ENCODE measurements at regions not wholly inside any gene's neighbourhood (a gene's known extent, or its start where the extent isn't known, plus 50 kb on each side); places are given as distances from the start of the nearest gene placed in this dataset.

DNA sequence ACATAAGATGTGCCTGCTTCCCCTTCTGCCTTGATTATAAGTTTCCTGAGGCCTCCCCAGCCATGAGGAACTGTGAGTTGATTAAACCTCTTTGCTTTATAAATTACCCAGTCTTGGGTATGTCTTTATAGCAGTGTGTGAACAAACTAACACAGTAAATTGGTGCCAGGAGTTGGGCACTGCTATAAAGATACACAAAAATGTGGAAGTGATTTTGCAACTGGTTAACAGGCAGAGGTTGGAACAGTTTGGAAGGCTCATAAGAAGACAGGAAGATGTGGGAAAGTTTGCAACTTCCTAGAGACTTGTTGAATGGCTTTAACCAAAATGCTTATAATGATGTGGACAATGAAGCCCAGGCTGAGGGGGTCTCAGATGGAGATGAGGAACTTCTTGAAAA is 264.1 kb downstream of the DACT1 start:
- Histone ChIP-seq H3K9me3 (replicated peaks; ENCODE audit: control insufficient read depth, insufficient read depth, low read length) (no peaks in the 10 kb centered on the region), H3K79me2 (ENCODE audit: control insufficient read depth, insufficient read depth, low read length) (no peaks in the 10 kb centered on the region), H3K9me1 (replicated peaks; ENCODE audit: control insufficient read depth, extremely low read depth, insufficient read depth, low read length) (no peaks in the 10 kb centered on the region), H3K4me2 (ENCODE audit: insufficient read depth, low read length) (no peak overlapping the region), H3K27me3 (ENCODE audit: control insufficient read depth in 2 of 2, insufficient read depth in 2 of 2, low read length in 2 of 2) (no peaks in the 10 kb centered on the region), H3K4me1 (ENCODE audit: control insufficient read depth, extremely low read depth, insufficient read depth, low read length) (no peaks in the 10 kb centered on the region), H3K27ac (ENCODE audit: insufficient read depth, low read depth, low read length) (no peak overlapping the region), H4K20me1 (replicated peaks; ENCODE audit: control insufficient read depth, extremely low read depth, insufficient read depth, low read length) (no peaks in the 10 kb centered on the region), H3K9ac (replicated peaks; ENCODE audit: extremely low read depth, insufficient read depth, low read length) (no peak overlapping the region), H2AFZ (ENCODE audit: low read depth, low read length) (no peak overlapping the region), H3K4me3 (replicated peaks in 1 of 3; ENCODE audit: insufficient read depth in 1 of 3, low read depth in 1 of 3, low read length in 3 of 3) (no peak overlapping the region), H3K36me3 (ENCODE audit: control insufficient read depth in 2 of 2, extremely low read depth in 1 of 2, insufficient read depth in 2 of 2, low read length in 2 of 2) (no peaks in the 10 kb centered on the region)
- FAIRE-seq (no peak), DNase-seq (ENCODE audit: low read depth, low spot score) (no peak)
- no peak for TF ChIP-seq POLR2AphosphoS5 (IDR thresholded peaks at IDR 0.05; ENCODE audit: insufficient read depth, low read depth, low read length)
- no peak for TF ChIP-seq MYC (IDR thresholded peaks at IDR 0.05; ENCODE audit: low read depth, low read length)
- POLR2A ChIA-PET = no interaction called here
- CTCF ChIA-PET = no interaction called here
- BruUV-seq (replicated peaks) = no TSS peak
- intact Hi-C loops (cut with micrococcal nuclease) = no loop called here
- dilution Hi-C loops (cut with MboI; ENCODE audit: extremely low pct_ligation_motif_present, low sequenced_read_pairs) = no loop called here

DNA sequence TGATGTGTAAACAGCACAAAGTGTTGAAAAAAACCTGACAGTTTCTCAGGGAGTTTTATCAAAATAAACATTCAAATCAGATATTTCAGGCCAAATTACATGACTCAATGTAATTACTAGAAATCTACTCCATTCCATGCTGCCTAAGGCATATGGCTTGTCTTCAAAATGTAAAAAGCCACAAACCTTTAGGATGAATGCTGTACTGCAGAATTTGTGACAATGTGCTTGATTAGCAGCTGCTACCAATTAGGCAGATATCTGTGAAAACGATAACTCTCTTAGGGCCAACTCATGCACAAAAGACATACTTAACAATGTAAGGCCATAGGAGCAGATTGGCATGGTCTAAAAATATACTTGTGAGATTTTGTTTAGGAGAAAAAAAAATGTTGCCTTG is 267.0 kb downstream of the DACT1 start:
- no peaks in the 10 kb centered on the region for H3K79me2 ChIP-seq (ENCODE audit: control insufficient read depth, insufficient read depth, low read length)
- dilution Hi-C loops (cut with MboI; ENCODE audit: extremely low pct_ligation_motif_present, low sequenced_read_pairs) (no loop called here), intact Hi-C loops (cut with micrococcal nuclease) (no loop called here)
- H3K27ac ChIP-seq (ENCODE audit: insufficient read depth, low read depth, low read length) = no peak overlapping the region
- no peak overlapping the region for H3K9ac ChIP-seq (replicated peaks; ENCODE audit: extremely low read depth, insufficient read depth, low read length)
- ChIA-PET POLR2A (no interaction called here), CTCF (no interaction called here)
- FAIRE-seq (no peak), DNase-seq (ENCODE audit: low read depth, low spot score) (no peak)
- H3K4me3 ChIP-seq (replicated peaks in 1 of 3; ENCODE audit: insufficient read depth in 1 of 3, low read depth in 1 of 3, low read length in 3 of 3) = no peak overlapping the region
- H3K4me2 ChIP-seq (ENCODE audit: insufficient read depth, low read length) = no peak overlapping the region
- BruUV-seq (replicated peaks) = no TSS peak
- H3K27me3 ChIP-seq (ENCODE audit: control insufficient read depth in 2 of 2, insufficient read depth in 2 of 2, low read length in 2 of 2) = no peaks in the 10 kb centered on the region
- TF ChIP-seq, protein P1, sequence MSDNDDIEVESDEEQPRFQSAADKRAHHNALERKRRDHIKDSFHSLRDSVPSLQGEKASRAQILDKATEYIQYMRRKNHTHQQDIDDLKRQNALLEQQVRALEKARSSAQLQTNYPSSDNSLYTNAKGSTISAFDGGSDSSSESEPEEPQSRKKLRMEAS (IDR thresholded peaks at IDR 0.05; ENCODE audit: insufficient read depth, insufficient read length) = no peak
- no peak for TF ChIP-seq GATA2 (IDR thresholded peaks at IDR 0.05; ENCODE audit: insufficient read depth, insufficient read length, low read depth, low read length)
- no peak for TF ChIP-seq EZH2 (IDR thresholded peaks at IDR 0.05; ENCODE audit: borderline replicate concordance, low read depth, low read length, severe bottlenecking)
- no peak for TF ChIP-seq MYC (IDR thresholded peaks at IDR 0.05; ENCODE audit: low read depth, low read length)
- no peak for TF ChIP-seq POLR2A (IDR thresholded peaks at IDR 0.05; ENCODE audit: low read depth, low read length)
- no peak for TF ChIP-seq POLR2AphosphoS5 (IDR thresholded peaks at IDR 0.05; ENCODE audit: insufficient read depth, low read depth, low read length)
- TF ChIP-seq, protein P2, sequence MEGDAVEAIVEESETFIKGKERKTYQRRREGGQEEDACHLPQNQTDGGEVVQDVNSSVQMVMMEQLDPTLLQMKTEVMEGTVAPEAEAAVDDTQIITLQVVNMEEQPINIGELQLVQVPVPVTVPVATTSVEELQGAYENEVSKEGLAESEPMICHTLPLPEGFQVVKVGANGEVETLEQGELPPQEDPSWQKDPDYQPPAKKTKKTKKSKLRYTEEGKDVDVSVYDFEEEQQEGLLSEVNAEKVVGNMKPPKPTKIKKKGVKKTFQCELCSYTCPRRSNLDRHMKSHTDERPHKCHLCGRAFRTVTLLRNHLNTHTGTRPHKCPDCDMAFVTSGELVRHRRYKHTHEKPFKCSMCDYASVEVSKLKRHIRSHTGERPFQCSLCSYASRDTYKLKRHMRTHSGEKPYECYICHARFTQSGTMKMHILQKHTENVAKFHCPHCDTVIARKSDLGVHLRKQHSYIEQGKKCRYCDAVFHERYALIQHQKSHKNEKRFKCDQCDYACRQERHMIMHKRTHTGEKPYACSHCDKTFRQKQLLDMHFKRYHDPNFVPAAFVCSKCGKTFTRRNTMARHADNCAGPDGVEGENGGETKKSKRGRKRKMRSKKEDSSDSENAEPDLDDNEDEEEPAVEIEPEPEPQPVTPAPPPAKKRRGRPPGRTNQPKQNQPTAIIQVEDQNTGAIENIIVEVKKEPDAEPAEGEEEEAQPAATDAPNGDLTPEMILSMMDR (IDR thresholded peaks at IDR 0.05; ENCODE audit: extremely low read depth in 1 of 2, insufficient read depth in 1 of 2, low read depth in 1 of 2, low read length in 2 of 2) = no peak
- no peak for TF ChIP-seq JUN (IDR thresholded peaks at IDR 0.05; ENCODE audit: borderline replicate concordance, insufficient read depth, insufficient read length, low read depth)
- no peak for TF ChIP-seq FOS (IDR thresholded peaks at IDR 0.05; ENCODE audit: borderline replicate concordance, insufficient read depth, low read length)
- H3K9me1 ChIP-seq (replicated peaks; ENCODE audit: control insufficient read depth, extremely low read depth, insufficient read depth, low read length) = no peaks in the 10 kb centered on the region
- H3K4me1 ChIP-seq (ENCODE audit: control insufficient read depth, extremely low read depth, insufficient read depth, low read length) = no peaks in the 10 kb centered on the region
- no peak overlapping the region for H2AFZ ChIP-seq (ENCODE audit: low read depth, low read length)
- H3K36me3 ChIP-seq (ENCODE audit: control insufficient read depth in 2 of 2, extremely low read depth in 1 of 2, insufficient read depth in 2 of 2, low read length in 2 of 2) = no peaks in the 10 kb centered on the region
- H4K20me1 ChIP-seq (replicated peaks; ENCODE audit: control insufficient read depth, extremely low read depth, insufficient read depth, low read length) = no peaks in the 10 kb centered on the region
- H3K9me3 ChIP-seq (replicated peaks; ENCODE audit: control insufficient read depth, insufficient read depth, low read length) = no peaks in the 10 kb centered on the region
